ENCODE measurements at regions not wholly inside any gene's neighbourhood (a gene's known extent, or its start where the extent isn't known, plus 50 kb on each side); places are given as distances from the start of the nearest gene placed in this dataset.

DNA sequence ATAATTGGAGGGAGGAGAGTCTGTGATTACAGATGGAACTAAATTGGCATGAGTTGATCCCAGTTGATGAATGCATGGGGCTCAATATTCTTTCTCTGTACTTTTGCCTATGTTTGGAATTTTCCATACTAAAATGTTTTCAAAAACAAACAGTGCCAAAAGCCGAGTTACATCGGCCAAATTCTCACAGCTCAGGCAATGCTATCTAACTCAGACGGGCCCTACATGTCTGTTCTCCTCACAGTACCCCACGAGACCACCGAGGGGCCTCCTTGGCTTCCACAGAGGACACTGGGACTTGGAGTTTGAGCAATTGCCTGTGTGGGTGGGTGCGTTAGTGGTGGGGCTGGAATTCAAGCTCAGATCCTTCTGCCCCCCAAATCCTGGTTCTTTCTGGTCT lies 413.2 kb downstream of the CDH26 start:
- no peak for DNase-seq (ENCODE audit: low spot score)

DNA sequence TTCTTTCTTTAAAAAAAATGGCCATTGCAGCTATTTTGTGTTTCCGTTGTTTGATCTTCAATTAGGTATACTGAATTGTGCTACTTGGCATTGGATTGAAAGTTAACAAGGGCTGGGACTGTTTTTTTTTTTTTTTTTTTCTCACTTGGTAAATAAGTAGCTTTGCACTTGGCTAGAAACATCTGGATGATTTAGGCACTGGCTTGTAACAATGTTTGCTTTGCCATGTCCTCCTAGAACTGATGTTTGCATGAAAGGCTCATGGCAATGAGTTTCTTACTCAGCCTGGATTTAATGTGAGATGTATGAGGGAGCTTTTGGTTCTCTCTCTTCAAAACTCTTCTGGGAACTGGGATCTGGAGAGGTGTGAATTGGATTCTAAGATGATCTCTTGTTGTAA lies 414.1 kb downstream of the CDH26 start:
- DNase-seq (ENCODE audit: low spot score): no peak

GRCh38 chr20:60372822-60373221 lies 414.6 kb downstream of the CDH26 start:
- no peak for DNase-seq (ENCODE audit: low spot score)

DNA sequence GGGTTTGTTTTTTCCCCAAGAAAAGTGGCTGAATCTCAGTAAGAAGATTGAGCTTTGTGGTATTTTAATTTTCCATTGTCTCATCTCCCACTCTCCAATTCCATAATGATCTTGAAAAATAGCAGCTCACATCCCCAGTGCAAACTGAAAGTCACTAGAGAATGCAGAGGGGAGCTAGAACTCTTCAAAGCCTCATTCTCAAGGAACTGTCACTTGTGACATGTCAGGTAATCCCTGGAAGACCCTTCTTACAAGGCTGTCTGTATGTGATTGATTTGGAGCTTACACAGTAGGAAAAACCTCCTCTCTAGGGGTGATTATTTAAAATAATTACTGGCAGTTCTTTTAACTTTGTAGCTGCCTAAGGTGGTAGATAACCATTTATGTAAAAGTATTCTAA lies 420.4 kb downstream of the CDH26 start:
- no peak for DNase-seq (ENCODE audit: low spot score)

DNA sequence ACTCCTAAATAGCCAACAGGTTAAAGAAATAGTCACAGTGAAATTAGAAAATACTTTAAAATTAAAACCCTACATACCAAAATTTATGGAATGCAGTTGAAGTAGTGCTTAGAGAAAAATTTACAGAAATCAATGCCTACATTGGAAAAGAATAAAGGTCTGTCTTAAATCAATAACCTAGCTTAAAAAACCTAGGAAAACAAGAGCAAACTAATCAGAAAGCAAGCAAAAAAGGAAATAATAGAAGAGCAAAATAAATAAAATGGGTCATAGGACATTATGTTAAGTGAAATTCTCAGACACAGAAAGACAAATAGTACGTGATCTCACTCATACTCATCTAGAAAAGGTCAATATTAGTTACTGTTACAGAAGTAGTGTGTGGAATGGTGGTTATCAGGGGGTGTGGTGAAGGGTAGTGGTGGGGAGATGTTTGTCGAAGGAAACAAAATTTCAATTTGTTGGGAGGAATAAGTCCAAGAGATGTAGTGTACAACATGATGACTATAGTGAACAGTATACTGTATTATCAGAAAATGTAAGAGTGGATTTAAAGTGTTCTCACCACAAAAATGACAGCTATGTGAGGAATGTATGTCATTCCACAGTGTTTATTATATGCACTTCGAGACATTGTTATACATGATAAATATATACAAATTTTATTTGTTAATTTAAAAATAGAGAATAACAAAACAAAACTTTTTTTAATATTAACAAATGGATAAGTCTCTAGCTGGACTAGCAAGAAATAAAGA lies 423.6 kb downstream of the CDH26 start:
- no peak for DNase-seq (ENCODE audit: low spot score)

DNA sequence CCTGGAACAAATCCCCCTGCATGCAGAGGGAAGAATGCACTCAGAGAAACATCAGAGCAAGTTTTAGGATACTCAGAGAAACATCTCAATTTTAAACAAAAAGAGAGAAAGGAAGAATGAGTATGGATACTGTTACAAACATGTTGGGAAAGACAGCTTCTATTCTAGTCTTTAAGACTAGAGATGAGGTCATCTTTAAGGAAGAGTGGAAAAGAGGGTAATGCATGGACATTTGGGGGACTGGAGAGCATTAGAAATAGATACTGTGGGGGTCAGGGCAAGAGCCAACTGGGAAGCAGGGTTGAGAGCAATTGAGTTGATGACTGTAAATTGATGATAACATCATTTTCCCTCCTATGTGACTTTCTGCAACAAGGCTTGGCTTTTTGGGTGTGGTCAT lies 431.2 kb downstream of the CDH26 start:
- no peak for DNase-seq (ENCODE audit: low spot score)

DNA sequence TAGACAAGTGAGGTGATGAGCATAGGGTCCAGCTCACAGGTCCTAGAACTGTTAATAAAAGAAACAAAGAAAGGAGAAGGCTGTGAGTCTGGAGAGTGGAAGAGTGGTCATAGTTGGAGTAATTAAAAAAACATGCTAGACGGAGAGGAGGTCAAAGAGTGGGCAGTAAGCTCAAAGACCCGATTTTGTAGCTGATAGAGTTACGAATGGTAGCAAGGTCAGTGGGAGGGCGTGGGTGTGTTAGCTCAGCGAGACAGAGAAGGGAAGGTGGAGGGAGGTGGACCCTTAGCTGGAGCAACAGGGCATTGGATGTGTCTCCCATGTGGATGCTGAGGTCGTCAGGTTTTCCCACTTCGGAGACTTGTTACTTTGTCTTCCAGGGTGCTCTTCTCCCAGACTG lies 431.7 kb downstream of the CDH26 start:
- no peak for DNase-seq (ENCODE audit: low spot score)

- DNase-seq (ENCODE audit: low spot score): no peak
Observed at GRCh38 chr20:60395991-60396390, 437.8 kb downstream of the CDH26 start.

DNA sequence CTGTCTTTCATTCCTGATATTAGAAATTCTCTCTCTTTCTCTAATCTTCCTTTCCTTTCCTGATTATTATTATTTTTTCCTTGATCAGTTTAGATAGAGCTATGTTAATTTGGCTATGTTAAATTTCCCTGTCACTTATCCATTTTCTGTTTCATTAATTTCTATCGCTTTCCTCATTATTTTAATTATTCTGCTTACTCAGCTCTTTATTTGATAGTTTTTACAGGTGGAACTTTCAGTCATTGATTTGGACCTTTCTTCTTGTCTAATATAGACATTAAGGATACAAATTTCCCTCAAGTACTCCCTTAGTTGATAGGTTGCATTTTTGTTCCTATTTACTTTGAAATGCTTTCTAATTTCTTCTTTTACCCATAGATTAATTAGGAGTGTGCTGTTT lies 442.3 kb downstream of the CDH26 start:
- DNase-seq (ENCODE audit: low spot score): no peak

- DNase-seq (ENCODE audit: low spot score): no peak
Observed at GRCh38 chr20:60402189-60403058, 444.2 kb downstream of the CDH26 start.

DNA sequence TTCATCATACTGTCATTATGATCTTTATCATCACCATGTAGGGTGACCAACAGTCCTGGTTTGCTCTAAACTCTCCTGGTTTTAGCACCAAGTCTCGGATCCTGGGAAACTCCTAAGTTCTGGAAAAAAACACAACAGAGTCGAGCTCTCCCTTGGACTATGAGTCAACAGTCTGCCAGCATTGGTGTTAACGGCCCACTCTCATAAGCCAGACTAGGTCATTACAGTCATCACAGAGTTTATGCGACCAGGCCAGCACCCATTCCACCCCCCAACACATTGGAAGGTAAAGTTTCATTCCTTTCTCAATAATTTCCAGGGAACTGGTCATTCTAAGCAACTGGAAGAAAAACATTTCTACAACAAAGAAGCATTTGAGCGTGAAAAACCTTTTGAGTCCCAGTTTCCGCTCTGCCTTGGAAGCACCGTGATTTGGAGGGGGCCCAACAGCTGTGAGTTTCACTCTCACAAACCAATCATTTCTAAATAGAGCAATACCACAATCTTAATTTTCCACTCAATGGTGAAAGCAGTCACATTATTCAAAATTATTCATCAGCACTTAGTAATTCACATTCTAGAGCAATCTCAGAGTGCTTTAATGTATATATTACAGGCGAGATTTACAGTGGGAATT lies 445.0 kb downstream of the CDH26 start:
- no peak for DNase-seq (ENCODE audit: low spot score)

DNA sequence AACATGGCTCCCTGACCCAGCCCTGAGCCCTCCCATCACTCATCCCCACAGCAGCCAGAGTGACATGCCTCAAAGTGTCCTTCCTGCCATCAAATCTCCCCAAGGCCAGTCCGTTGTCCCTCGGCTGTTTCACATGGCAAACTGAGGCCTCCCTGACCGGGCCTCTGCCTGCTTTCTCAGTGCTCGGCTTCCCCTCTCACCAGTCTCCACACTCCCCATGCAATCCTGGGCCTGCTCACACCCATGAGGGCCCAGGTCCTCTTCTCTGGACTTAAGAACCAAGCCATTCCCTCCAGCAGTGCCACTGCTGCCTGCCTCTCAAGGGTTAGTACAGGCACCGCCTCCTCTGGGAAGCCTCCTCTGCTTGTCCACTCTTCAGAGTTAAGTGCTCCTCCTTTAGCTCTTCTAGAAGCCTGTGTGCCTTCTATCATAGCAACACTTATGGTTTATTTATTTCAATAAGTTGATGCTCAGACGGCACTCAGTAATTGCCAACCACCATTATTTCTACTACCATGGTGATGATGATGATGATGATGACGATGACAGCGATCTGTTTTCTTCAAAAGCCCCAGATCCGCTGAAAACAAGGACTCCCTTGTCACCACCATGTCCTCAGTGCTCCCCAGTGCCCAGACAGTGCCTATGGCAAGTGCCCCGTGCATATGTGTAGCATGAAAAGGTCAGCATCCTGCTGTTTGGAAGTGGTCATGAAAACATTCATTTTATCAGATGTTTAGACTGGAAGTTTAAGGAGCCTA lies 449.0 kb downstream of the CDH26 start:
- DNase-seq (ENCODE audit: low spot score): no peak

- DNase-seq (ENCODE audit: low spot score): no peak
Observed at GRCh38 chr20:60407938-60408337, 449.7 kb downstream of the CDH26 start.

- no peak for DNase-seq (ENCODE audit: low spot score)
Observed at GRCh38 chr20:60408435-60408834, 450.2 kb downstream of the CDH26 start.

GRCh38 chr20:60410618-60411264 lies 452.5 kb downstream of the CDH26 start:
- no peak for DNase-seq (ENCODE audit: low spot score)

- no peak for DNase-seq (ENCODE audit: low spot score)
Observed at GRCh38 chr20:60411813-60412212, 453.6 kb downstream of the CDH26 start.

DNA sequence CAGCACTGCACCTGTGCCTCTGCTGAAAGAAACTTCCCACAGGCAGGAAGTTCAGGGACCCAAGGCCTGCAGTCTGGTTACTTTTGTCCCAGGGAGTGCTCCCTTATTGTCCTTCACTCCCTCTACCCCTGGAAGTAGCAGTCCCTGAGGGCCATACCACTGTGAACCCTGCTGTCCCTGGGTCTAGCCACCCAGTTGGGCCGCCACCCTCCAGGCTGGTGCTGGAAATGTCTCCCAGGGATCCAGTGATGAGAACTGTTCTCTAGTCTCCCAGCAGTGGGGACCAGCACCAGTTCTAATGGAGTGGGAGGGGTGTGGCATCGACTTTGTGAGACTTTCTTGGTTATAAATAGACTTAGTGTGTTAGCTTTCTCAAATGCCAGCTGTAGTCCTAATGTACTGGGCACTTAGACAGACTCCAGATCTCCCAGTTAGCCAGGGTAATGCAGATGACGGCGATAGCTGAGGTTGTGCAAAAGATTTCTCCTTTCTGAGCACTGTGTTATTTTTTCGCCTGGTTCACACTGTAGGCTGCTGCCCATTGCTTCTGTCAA lies 462.5 kb downstream of the CDH26 start:
- DNase-seq (ENCODE audit: low spot score): no peak

- no peak for DNase-seq (ENCODE audit: low spot score)
Observed at GRCh38 chr20:60422848-60423247, 464.6 kb downstream of the CDH26 start.

- DNase-seq (ENCODE audit: low spot score): no peak
Observed at GRCh38 chr20:60424267-60424902, 466.2 kb downstream of the CDH26 start.

DNA sequence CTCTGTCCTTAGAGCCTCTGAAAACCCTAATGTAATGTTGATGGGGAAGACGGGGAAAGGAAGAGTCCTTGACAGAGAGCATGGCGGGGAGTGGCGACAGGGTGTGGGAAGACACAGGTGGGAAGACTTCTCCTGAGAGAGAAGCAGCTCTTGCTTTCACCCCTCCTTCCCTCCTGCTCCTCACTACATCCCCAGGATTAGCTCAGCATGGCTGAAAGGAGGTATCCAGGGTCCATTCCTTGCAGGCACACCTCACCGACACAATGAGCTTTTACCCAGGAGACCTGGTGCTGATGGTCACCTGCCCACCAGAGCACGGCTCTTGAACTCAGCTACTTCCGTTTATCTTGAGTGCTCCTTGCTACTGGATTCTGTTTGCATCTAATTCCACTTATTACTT lies 469.3 kb downstream of the CDH26 start:
- DNase-seq (ENCODE audit: low spot score): no peak

- no peak for DNase-seq (ENCODE audit: low spot score)
Observed at GRCh38 chr20:60428651-60429050, 470.4 kb downstream of the CDH26 start.
